Gastrocnemius medialis (tissue), 4 donors: ENCODE measurements at regions not wholly inside any gene's neighbourhood (a gene's known extent, or its start where the extent isn't known, plus 50 kb on each side); places are given as distances from the start of the nearest gene placed in this dataset.

Experiments
- ATAC-seq, 2 donors: fragments of 150-250 bp; one replicate each; pipeline ENCODE4 v1.9.1; 2016
- DNase-seq, 2 donors: peaks; one replicate each; pipeline ENCODE4 v3.0.0-alpha.2; 2019
- H3K27ac ChIP-seq, 4 donors: fragments of 200-600 bp; sonication (generic); 1 replicate in 1 of 4; 2 replicates in 3 of 4; pipeline ENCODE4 v1.5.1; 2016 to 2018; ENCODE audit warnings: mild to moderate bottlenecking in 2 of 4, moderate library complexity in 1 of 4
- H3K27me3 ChIP-seq, 3 donors: fragments of 200-600 bp; sonication (generic) in 2 of 3; 1 replicate in 1 of 3; 2 replicates in 2 of 3; pipeline versions ENCODE4 v1.5.1 to v1.6.0; 2016 to 2019; ENCODE audit warnings: mild to moderate bottlenecking in 1 of 3, moderate library complexity in 1 of 3
- H3K36me3 ChIP-seq, 2 donors: fragments of 200-600 bp; sonication (generic) in 1 of 2; one replicate each; pipeline ENCODE4 v1.5.1; 2017 to 2018
- H3K4me1 ChIP-seq, 2 donors: fragments of 200-600 bp; sonication (generic) in 1 of 2; one replicate each; pipeline ENCODE4 v1.5.1; 2016 to 2017; ENCODE audit warnings: mild to moderate bottlenecking in 2 of 2
- H3K4me3 ChIP-seq, 4 donors: fragments of 200-600 bp; sonication (generic) in 3 of 4; 1 replicate in 1 of 4; 2 replicates in 3 of 4; pipeline ENCODE4 v1.5.1; 2016 to 2019; ENCODE audit warnings: mild to moderate bottlenecking in 2 of 4
- H3K9me3 ChIP-seq, 3 donors: fragments of 200-600 bp; sonication (generic) in 2 of 3; 1 replicate in 1 of 3; 2 replicates in 2 of 3; pipeline ENCODE4 v1.5.1; 2016 to 2019
- CTCF ChIP-seq, 5 experiments: fragments of 450-650 bp in 3 of 5; fragments of 200-600 bp in 2 of 5; sonication (generic) in 2 of 5; IDR thresholded peaks in 4 of 5; conservative IDR thresholded peaks in 1 of 5; 1 replicate in 4 of 5; 2 replicates in 1 of 5; pipeline ENCODE4 v1.5.1; 2016 to 2019; ENCODE audit warnings: antibody characterized with exemption in 5 of 5, mild to moderate bottlenecking in 3 of 5, moderate library complexity in 3 of 5
- POLR2A ChIP-seq, 2 donors: fragments of 450-650 bp; IDR thresholded peaks; one replicate each; pipeline ENCODE4 v1.6.1; 2017; ENCODE audit warnings: antibody characterized with exemption in 2 of 2, mild to moderate bottlenecking in 2 of 2, moderate library complexity in 2 of 2
- in situ Hi-C, 4 donors: fragments of 200-750 bp; cut with MboI; loops; one replicate each; pipeline versions ENCODE4 v1.15.0 to v1.8.0; 2017; ENCODE audit warnings: low sequenced_read_pairs in 4 of 4
- intact Hi-C: fragments of 100-400 bp; cut with DNase I; formaldehyde crosslinking; loops from one replicate; pipeline ENCODE4 v1.15.1; 2023; ENCODE audit warnings: low total_unique reads

GRCh38 chr10:108496106-108496505, 1331.6 kb upstream of the SORCS1 start:
- no peak overlapping the region for H3K27ac ChIP-seq
- intact Hi-C loops: no loop called here
- ATAC-seq: no peak
- no peak for DNase-seq
- H3K27me3 ChIP-seq: no peaks in the 10 kb centered on the region
- H3K4me1 ChIP-seq: no peaks in the 10 kb centered on the region
- H3K9me3 ChIP-seq: no peaks in the 10 kb centered on the region
- no peak overlapping the region for H3K4me3 ChIP-seq
- in situ Hi-C loops: no loop called here
- TF ChIP-seq CTCF (IDR thresholded peaks at IDR 0.05 in 4 of 5, conservative IDR thresholded peaks at IDR 0.05 in 1 of 5) (no peak), POLR2A (IDR thresholded peaks at IDR 0.05) (no peak)
- H3K36me3 ChIP-seq: no peaks in the 10 kb centered on the region

GRCh38 chr10:108490944-108491343, 1326.4 kb upstream of the SORCS1 start:
- no peaks in the 10 kb centered on the region for H3K9me3 ChIP-seq
- no peak overlapping the region for H3K4me3 ChIP-seq
- TF ChIP-seq POLR2A (IDR thresholded peaks at IDR 0.05): no peak
- TF ChIP-seq CTCF (IDR thresholded peaks at IDR 0.05 in 4 of 5, conservative IDR thresholded peaks at IDR 0.05 in 1 of 5): no peak
- no peaks in the 10 kb centered on the region for H3K4me1 ChIP-seq
- H3K27me3 ChIP-seq: no peaks in the 10 kb centered on the region
- ATAC-seq: no peak
- no peak for DNase-seq
- no peak overlapping the region for H3K27ac ChIP-seq
- H3K36me3 ChIP-seq: no peaks in the 10 kb centered on the region
- in situ Hi-C loops (no loop called here), intact Hi-C loops (no loop called here)

- ATAC-seq (no peak), DNase-seq (no peak)
- Histone ChIP-seq H3K36me3 (no peaks in the 10 kb centered on the region), H3K27ac (no peak overlapping the region), H3K4me1 (no peaks in the 10 kb centered on the region), H3K4me3 (no peak overlapping the region), H3K9me3 (no peaks in the 10 kb centered on the region), H3K27me3 (peaks cover 0 to 8% (median 8%) of the 10 kb centered on the region in 3 donors)
- TF ChIP-seq POLR2A (IDR thresholded peaks at IDR 0.05) (no peak), CTCF (IDR thresholded peaks at IDR 0.05 in 4 of 5, conservative IDR thresholded peaks at IDR 0.05 in 1 of 5) (no peak)
- in situ Hi-C loops (no loop called here), intact Hi-C loops (no loop called here)
Measured at GRCh38 chr10:108471420-108471819, 1306.9 kb upstream of the SORCS1 start.

- H3K4me1 ChIP-seq: no peaks in the 10 kb centered on the region
- DNase-seq (no peak), ATAC-seq (no peak)
- H3K27me3 ChIP-seq: peaks cover 0 to 22% (median 11%) of the 10 kb centered on the region in 3 donors
- TF ChIP-seq POLR2A (IDR thresholded peaks at IDR 0.05) (no peak), CTCF (IDR thresholded peaks at IDR 0.05 in 4 of 5, conservative IDR thresholded peaks at IDR 0.05 in 1 of 5) (no peak)
- intact Hi-C loops: no loop called here
- H3K9me3 ChIP-seq: no peaks in the 10 kb centered on the region
- no peak overlapping the region for H3K4me3 ChIP-seq
- in situ Hi-C loops: no loop called here
- H3K27ac ChIP-seq: no peak overlapping the region
- no peaks in the 10 kb centered on the region for H3K36me3 ChIP-seq
Measured at GRCh38 chr10:108469940-108470339, 1305.4 kb upstream of the SORCS1 start.
